ENCODE measurements at regions not wholly inside any gene's neighbourhood (a gene's known extent, or its start where the extent isn't known, plus 50 kb on each side); places are given as distances from the start of the nearest gene placed in this dataset.
"Not testable (repeated sequence)": the region's sequence is repeated elsewhere in the genome, so short reads cannot be mapped to it uniquely, and the experiment has no call there.

GRCh38 chr3:118807349-118807748 lies 227.3 kb downstream of the IGSF11 start:
- TF ChIP-seq CTCF, POLR2A (IDR thresholded peaks at IDR 0.05): not testable (repeated sequence)

Measured in Peyer's patch (tissue), 4 donors.